ENCODE measurements at regions not wholly inside any gene's neighbourhood (a gene's known extent, or its start where the extent isn't known, plus 50 kb on each side); places are given as distances from the start of the nearest gene placed in this dataset.

DNA sequence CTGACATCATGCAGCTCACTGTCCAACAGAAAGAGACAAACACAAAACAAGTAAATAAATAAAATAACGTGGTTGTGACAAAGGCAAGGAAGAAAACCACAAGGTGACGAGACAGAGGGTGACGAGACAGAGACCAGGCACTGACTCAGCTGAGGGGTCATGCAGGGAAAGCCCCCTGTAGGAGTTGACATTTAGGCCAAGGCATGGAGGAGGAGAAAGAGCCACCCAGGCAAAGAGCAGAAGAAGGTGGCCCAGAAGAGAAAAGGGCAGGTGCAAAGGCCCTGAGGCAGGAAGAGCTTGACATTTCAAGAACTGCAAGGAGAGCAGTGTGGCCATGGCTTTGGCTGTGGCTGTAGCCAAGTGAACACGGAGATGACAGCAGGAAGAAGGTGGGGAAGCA lies 65.1 kb upstream of the ID3 start:
- DNase-seq (ENCODE audit: low read depth, low spot score), result no peak
- no peak overlapping the region for H3K4me3 ChIP-seq (ENCODE audit: low read depth, low read length)
- TF ChIP-seq, protein P1, sequence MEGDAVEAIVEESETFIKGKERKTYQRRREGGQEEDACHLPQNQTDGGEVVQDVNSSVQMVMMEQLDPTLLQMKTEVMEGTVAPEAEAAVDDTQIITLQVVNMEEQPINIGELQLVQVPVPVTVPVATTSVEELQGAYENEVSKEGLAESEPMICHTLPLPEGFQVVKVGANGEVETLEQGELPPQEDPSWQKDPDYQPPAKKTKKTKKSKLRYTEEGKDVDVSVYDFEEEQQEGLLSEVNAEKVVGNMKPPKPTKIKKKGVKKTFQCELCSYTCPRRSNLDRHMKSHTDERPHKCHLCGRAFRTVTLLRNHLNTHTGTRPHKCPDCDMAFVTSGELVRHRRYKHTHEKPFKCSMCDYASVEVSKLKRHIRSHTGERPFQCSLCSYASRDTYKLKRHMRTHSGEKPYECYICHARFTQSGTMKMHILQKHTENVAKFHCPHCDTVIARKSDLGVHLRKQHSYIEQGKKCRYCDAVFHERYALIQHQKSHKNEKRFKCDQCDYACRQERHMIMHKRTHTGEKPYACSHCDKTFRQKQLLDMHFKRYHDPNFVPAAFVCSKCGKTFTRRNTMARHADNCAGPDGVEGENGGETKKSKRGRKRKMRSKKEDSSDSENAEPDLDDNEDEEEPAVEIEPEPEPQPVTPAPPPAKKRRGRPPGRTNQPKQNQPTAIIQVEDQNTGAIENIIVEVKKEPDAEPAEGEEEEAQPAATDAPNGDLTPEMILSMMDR (IDR thresholded peaks at IDR 0.05; ENCODE audit: low read depth, low read length), result no peak
- in situ Hi-C loops (cut with HindIII; ENCODE audit: low sequenced_read_pairs), result no loop called here

DNA sequence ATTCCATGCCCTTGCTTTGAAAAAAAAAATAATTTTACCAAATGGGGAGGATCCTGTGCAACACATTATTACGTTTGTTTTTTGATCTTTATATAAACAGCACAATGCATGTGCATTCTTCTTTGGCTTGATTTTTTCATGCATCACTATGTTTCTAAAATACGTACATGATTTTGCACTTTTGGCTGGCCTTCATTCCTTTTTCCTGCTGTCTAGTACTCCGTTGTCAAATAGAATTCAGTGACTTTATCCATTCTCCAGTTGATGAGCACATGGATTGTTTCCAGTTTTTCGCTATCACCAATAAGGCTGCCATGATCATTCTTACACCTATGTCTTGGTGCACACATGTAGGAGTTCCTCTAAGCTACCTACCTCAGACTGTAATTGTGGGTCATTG lies 63.0 kb upstream of the ID3 start:
- in situ Hi-C loops (cut with HindIII; ENCODE audit: low sequenced_read_pairs), result no loop called here
- no peak for DNase-seq (ENCODE audit: low read depth, low spot score)
- TF ChIP-seq, protein P1 (IDR thresholded peaks at IDR 0.05; ENCODE audit: low read depth, low read length), result no peak
- H3K4me3 ChIP-seq (ENCODE audit: low read depth, low read length), result no peak overlapping the region

DNA sequence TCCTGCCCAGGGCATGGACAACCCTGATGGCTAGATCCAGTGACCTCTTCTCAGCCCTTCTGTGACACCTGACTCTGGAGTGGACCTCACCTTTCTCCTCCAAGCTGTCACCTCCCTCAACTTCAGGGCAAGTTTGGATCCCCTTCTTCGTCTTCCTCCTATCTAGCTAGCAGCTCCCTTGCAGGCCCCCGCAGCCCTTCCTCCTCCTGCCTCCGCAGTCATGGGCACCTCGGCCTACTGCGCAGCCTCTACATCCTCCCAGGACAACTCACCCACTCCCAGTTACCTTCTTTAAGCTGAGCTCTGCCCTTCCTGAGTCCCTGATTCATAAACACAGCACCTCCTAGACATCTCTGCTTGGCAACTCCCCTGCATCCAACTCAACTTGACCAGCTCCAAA lies 61.3 kb upstream of the ID3 start:
- in situ Hi-C loops (cut with HindIII; ENCODE audit: low sequenced_read_pairs), result no loop called here
- TF ChIP-seq, protein P1 (IDR thresholded peaks at IDR 0.05; ENCODE audit: low read depth, low read length), result no peak
- DNase-seq (ENCODE audit: low read depth, low spot score), result no peak
- no peak overlapping the region for H3K4me3 ChIP-seq (ENCODE audit: low read depth, low read length)

DNA sequence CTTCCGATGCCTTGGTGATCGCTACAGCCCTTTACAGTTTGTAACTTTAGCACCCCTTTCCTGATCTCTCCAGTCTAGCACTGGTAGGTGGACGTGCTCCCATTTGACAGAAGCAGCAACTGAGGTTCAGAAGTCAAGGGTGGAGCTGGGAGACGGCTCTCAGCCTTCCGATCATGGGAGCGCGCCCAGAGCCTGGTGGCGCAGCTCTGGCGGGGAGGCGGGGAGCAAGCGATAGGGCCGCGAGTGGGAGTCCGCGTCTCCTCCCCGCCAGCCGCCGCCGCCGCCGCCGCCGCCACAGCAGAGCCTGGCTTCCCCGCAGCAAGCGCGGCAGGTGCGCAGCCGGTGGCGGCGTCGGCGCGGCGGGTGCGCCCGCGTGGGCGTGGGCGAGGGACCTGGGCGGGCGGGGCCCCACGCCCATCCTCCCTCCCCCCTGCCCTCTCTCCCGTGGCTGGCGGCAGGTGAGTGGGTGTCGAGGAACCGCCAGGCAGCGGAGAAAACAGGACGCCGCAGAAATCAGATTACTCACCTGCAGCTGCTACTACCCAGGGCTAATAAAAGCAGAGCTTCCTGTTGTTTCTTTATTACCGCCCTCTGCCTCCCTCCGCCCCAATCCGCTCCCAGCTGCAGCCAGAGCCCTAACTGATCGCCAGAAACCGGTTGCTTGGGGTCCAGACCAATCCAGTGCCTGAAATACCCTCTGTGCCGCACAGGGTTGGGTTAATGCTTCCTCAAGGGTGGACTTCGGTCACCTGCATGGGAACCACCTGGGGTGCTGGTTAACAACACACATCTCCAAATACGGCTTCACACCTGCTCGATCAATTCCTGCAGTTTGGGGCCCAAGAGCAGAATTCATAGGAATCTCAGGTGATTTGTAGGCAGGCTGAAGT lies 60.2 kb upstream of the ID3 start:
- DNase-seq (ENCODE audit: low read depth, low spot score), result no peak
- TF ChIP-seq, protein P1 (IDR thresholded peaks at IDR 0.05; ENCODE audit: low read depth, low read length), result no peak
- no peak overlapping the region for H3K4me3 ChIP-seq (ENCODE audit: low read depth, low read length)
- in situ Hi-C loops (cut with HindIII; ENCODE audit: low sequenced_read_pairs), result no loop called here

DNA sequence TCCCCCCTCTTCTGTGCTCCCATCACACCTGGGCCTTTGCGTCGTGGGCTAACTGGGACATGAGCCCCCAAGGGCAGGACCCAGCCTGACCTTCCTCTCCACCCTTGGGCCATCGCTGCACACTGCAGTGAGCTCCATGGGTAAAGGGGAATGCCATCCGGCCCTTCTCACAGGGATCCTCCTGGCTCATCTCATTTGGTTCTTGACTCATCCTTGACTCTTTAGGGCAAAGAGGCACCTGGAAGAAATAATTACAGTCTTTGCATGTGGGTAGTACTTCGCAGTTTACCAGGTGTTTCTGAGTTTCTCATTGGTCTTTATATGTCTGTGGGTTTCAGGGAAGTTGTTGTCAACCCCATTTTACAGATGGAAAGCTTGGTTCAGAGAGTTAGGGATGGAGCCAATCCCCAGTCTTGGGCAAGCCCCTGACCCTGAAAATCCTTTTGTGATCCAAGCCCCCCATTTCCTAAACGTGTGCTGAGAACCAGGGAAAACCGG lies 59.3 kb upstream of the ID3 start:
- in situ Hi-C loops (cut with HindIII; ENCODE audit: low sequenced_read_pairs), result no loop called here
- TF ChIP-seq, protein P1 (IDR thresholded peaks at IDR 0.05; ENCODE audit: low read depth, low read length), result no peak
- no peak overlapping the region for H3K4me3 ChIP-seq (ENCODE audit: low read depth, low read length)

DNA sequence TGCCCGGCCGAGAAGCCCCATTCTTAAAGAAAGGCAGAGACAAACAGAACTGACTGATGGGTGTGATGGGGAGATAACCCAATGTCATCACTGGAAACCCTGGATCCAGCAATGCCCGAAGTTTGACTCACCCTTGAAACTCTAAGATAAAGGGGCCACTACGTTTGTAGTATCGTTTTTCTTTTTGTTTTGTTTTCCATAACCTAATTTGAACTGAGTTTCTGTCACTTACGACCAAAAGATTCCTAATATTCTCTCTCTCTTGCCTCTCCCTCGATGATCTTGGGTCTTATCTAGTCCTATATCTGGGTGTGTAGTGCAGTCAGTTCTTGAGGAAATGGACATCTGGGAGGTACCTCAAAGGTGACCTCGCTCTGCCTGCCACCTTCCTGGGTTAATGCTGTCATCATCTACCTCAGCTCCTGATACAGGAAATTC lies 57.8 kb upstream of the ID3 start:
- TF ChIP-seq, protein P1 (IDR thresholded peaks at IDR 0.05; ENCODE audit: low read depth, low read length), result no peak
- H3K4me3 ChIP-seq (ENCODE audit: low read depth, low read length), result no peak overlapping the region
- in situ Hi-C loops (cut with HindIII; ENCODE audit: low sequenced_read_pairs), result no loop called here
- DNase-seq (ENCODE audit: low read depth, low spot score), result no peak

More for the DNA sequence above, 59.3 kb upstream of the ID3 start:
- no peak for DNase-seq (ENCODE audit: low read depth, low spot score)
